ENCODE measurements at regions not wholly inside any gene's neighbourhood (a gene's known extent, or its start where the extent isn't known, plus 50 kb on each side); places are given as distances from the start of the nearest gene placed in this dataset.

- POLR2A ChIA-PET, result no interaction called here
- FAIRE-seq (no peak), DNase-seq (ENCODE audit: low read depth, low spot score) (no peak)
- dilution Hi-C loops (cut with MboI; ENCODE audit: extremely low pct_ligation_motif_present, low sequenced_read_pairs) (no loop called here), intact Hi-C loops (cut with micrococcal nuclease) (no loop called here)
- TF ChIP-seq POLR2AphosphoS5 (IDR thresholded peaks at IDR 0.05; ENCODE audit: insufficient read depth, low read depth, low read length) (no peak), JUN (IDR thresholded peaks at IDR 0.05; ENCODE audit: borderline replicate concordance, insufficient read depth, insufficient read length, low read depth) (no peak), EZH2 (IDR thresholded peaks at IDR 0.05; ENCODE audit: borderline replicate concordance, low read depth, low read length, severe bottlenecking) (no peak), GATA2 (IDR thresholded peaks at IDR 0.05; ENCODE audit: insufficient read depth, insufficient read length, low read depth, low read length) (no peak), POLR2A (IDR thresholded peaks at IDR 0.05; ENCODE audit: low read depth, low read length) (no peak), MAX (IDR thresholded peaks at IDR 0.05; ENCODE audit: insufficient read depth, insufficient read length) (no peak), MYC (IDR thresholded peaks at IDR 0.05; ENCODE audit: low read depth, low read length) (no peak)
- TF ChIP-seq, protein P1, sequence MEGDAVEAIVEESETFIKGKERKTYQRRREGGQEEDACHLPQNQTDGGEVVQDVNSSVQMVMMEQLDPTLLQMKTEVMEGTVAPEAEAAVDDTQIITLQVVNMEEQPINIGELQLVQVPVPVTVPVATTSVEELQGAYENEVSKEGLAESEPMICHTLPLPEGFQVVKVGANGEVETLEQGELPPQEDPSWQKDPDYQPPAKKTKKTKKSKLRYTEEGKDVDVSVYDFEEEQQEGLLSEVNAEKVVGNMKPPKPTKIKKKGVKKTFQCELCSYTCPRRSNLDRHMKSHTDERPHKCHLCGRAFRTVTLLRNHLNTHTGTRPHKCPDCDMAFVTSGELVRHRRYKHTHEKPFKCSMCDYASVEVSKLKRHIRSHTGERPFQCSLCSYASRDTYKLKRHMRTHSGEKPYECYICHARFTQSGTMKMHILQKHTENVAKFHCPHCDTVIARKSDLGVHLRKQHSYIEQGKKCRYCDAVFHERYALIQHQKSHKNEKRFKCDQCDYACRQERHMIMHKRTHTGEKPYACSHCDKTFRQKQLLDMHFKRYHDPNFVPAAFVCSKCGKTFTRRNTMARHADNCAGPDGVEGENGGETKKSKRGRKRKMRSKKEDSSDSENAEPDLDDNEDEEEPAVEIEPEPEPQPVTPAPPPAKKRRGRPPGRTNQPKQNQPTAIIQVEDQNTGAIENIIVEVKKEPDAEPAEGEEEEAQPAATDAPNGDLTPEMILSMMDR (IDR thresholded peaks at IDR 0.05; ENCODE audit: extremely low read depth in 1 of 2, insufficient read depth in 1 of 2, low read depth in 1 of 2, low read length in 2 of 2), result no peak
- Histone ChIP-seq H3K4me2 (ENCODE audit: insufficient read depth, low read length) (no peak overlapping the region), H3K4me1 (ENCODE audit: control insufficient read depth, extremely low read depth, insufficient read depth, low read length) (no peaks in the 10 kb centered on the region), H3K4me3 (replicated peaks in 1 of 3; ENCODE audit: insufficient read depth in 1 of 3, low read depth in 1 of 3, low read length in 3 of 3) (no peak overlapping the region), H3K27me3 (ENCODE audit: control insufficient read depth in 2 of 2, insufficient read depth in 2 of 2, low read length in 2 of 2) (no peaks in the 10 kb centered on the region), H3K9ac (replicated peaks; ENCODE audit: extremely low read depth, insufficient read depth, low read length) (no peak overlapping the region), H3K27ac (ENCODE audit: insufficient read depth, low read depth, low read length) (no peak overlapping the region), H3K9me1 (replicated peaks; ENCODE audit: control insufficient read depth, extremely low read depth, insufficient read depth, low read length) (no peaks in the 10 kb centered on the region), H4K20me1 (replicated peaks; ENCODE audit: control insufficient read depth, extremely low read depth, insufficient read depth, low read length) (no peaks in the 10 kb centered on the region), H3K9me3 (replicated peaks; ENCODE audit: control insufficient read depth, insufficient read depth, low read length) (peaks cover 2% of the 10 kb centered on the region), H3K79me2 (ENCODE audit: control insufficient read depth, insufficient read depth, low read length) (no peaks in the 10 kb centered on the region), H2AFZ (ENCODE audit: low read depth, low read length) (no peak overlapping the region), H3K36me3 (ENCODE audit: control insufficient read depth in 2 of 2, extremely low read depth in 1 of 2, insufficient read depth in 2 of 2, low read length in 2 of 2) (no peaks in the 10 kb centered on the region)
- CTCF ChIA-PET, result no interaction called here
- no TSS peak for BruUV-seq (replicated peaks)
These were observed 271.0 kb upstream of the ADRA1B start for GRCh38 chr5:159645179-159645846.
